ENCODE measurements at regions not wholly inside any gene's neighbourhood (a gene's known extent, or its start where the extent isn't known, plus 50 kb on each side); places are given as distances from the start of the nearest gene placed in this dataset.

GRCh38 chr20:6702144-6702543 is 65.3 kb upstream of the BMP2 start:
- peaks cover 0 to 25% of the 10 kb centered on the region in 2 experiments; a peak in 2 of 4 replicates for H3K9me3 ChIP-seq (ENCODE audit: control insufficient read depth in 1 of 2, insufficient read depth in 1 of 2, low read depth in 1 of 2, low read length in 2 of 2)
- H3K4me3 ChIP-seq (replicated peaks in 1 of 2; ENCODE audit: low read depth in 1 of 2, low read length in 2 of 2) = no peak overlapping the region
- POLR2A ChIA-PET = no interaction called here
- H3K27ac ChIP-seq (ENCODE audit: low read depth, low read length) = no peak overlapping the region
- no TSS peak for BruUV-seq (replicated peaks)
- CTCF ChIA-PET = no interaction called here
- H3K36me3 ChIP-seq (ENCODE audit: control insufficient read depth in 1 of 2, insufficient read depth in 2 of 2, low read length in 2 of 2) = no peaks in the 10 kb centered on the region
- RAD21 ChIA-PET (ENCODE audit: low non-redundant PET in 1 of 2, low total read pairs in 2 of 2, uncharacterized antibody in 2 of 2, unreplicated experiment in 2 of 2) = no interaction called here
- no peaks in the 10 kb centered on the region for H4K20me1 ChIP-seq (ENCODE audit: insufficient read depth)
- no peak overlapping the region for H3K9ac ChIP-seq (ENCODE audit: low read length)
- H2AFZ ChIP-seq (ENCODE audit: low read depth, low read length, poor library complexity, severe bottlenecking) = no peak overlapping the region
- H3K4me1 ChIP-seq (ENCODE audit: control insufficient read depth in 1 of 2, insufficient read depth in 2 of 2, low read length in 2 of 2) = peaks cover 0 to 5% of the 10 kb centered on the region in 2 experiments; a peak in 2 of 4 replicates
- H3K4me2 ChIP-seq (ENCODE audit: low read length) = no peak overlapping the region
- no peaks in the 10 kb centered on the region for H3K9me2 ChIP-seq (ENCODE audit: insufficient read depth)
- H3K79me2 ChIP-seq (ENCODE audit: insufficient read depth, low read length) = no peaks in the 10 kb centered on the region
- intact Hi-C loops (cut with micrococcal nuclease) = no loop called here
- DNase-seq (ENCODE audit: low read depth, low spot score) (no peak), ATAC-seq (no peak)
- TF ChIP-seq ELF1 (IDR thresholded peaks at IDR 0.05; ENCODE audit: borderline replicate concordance, low read depth) (no peak), CBX3 (IDR thresholded peaks at IDR 0.05; ENCODE audit: low read depth) (no peak), EZH2 (IDR thresholded peaks at IDR 0.05) (no peak), ZFX (IDR thresholded peaks at IDR 0.05) (no peak), YY1 (IDR thresholded peaks at IDR 0.05; ENCODE audit: extremely low read depth, insufficient replicate concordance, low read depth, low read length) (no peak), POLR2A (IDR thresholded peaks at IDR 0.05; ENCODE audit: borderline replicate concordance, extremely low read depth, insufficient read depth, insufficient read length) (no peak), CEBPB (IDR thresholded peaks at IDR 0.05; ENCODE audit: low read depth) (no peak), EGR1 (IDR thresholded peaks at IDR 0.05; ENCODE audit: low read depth) (no peak), SIN3A (IDR thresholded peaks at IDR 0.05; ENCODE audit: low read depth) (no peak), EZH2phosphoT487 (IDR thresholded peaks at IDR 0.05; ENCODE audit: borderline replicate concordance) (no peak), TCF7L2 (IDR thresholded peaks at IDR 0.05; ENCODE audit: borderline replicate concordance, extremely low read depth, insufficient read depth, insufficient read length) (no peak), ZNF274 (IDR thresholded peaks at IDR 0.05; ENCODE audit: low read depth, low read length) (no peak), POLR2AphosphoS5 (IDR thresholded peaks at IDR 0.05; ENCODE audit: low read depth, low read length) (no peak)
- TF ChIP-seq, protein P1, sequence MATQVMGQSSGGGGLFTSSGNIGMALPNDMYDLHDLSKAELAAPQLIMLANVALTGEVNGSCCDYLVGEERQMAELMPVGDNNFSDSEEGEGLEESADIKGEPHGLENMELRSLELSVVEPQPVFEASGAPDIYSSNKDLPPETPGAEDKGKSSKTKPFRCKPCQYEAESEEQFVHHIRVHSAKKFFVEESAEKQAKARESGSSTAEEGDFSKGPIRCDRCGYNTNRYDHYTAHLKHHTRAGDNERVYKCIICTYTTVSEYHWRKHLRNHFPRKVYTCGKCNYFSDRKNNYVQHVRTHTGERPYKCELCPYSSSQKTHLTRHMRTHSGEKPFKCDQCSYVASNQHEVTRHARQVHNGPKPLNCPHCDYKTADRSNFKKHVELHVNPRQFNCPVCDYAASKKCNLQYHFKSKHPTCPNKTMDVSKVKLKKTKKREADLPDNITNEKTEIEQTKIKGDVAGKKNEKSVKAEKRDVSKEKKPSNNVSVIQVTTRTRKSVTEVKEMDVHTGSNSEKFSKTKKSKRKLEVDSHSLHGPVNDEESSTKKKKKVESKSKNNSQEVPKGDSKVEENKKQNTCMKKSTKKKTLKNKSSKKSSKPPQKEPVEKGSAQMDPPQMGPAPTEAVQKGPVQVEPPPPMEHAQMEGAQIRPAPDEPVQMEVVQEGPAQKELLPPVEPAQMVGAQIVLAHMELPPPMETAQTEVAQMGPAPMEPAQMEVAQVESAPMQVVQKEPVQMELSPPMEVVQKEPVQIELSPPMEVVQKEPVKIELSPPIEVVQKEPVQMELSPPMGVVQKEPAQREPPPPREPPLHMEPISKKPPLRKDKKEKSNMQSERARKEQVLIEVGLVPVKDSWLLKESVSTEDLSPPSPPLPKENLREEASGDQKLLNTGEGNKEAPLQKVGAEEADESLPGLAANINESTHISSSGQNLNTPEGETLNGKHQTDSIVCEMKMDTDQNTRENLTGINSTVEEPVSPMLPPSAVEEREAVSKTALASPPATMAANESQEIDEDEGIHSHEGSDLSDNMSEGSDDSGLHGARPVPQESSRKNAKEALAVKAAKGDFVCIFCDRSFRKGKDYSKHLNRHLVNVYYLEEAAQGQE (IDR thresholded peaks at IDR 0.05; ENCODE audit: low read depth) = no peak
- TF ChIP-seq, protein P2, sequence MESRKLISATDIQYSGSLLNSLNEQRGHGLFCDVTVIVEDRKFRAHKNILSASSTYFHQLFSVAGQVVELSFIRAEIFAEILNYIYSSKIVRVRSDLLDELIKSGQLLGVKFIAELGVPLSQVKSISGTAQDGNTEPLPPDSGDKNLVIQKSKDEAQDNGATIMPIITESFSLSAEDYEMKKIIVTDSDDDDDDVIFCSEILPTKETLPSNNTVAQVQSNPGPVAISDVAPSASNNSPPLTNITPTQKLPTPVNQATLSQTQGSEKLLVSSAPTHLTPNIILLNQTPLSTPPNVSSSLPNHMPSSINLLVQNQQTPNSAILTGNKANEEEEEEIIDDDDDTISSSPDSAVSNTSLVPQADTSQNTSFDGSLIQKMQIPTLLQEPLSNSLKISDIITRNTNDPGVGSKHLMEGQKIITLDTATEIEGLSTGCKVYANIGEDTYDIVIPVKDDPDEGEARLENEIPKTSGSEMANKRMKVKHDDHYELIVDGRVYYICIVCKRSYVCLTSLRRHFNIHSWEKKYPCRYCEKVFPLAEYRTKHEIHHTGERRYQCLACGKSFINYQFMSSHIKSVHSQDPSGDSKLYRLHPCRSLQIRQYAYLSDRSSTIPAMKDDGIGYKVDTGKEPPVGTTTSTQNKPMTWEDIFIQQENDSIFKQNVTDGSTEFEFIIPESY (IDR thresholded peaks at IDR 0.05; ENCODE audit: extremely low read depth, insufficient replicate concordance, low read length) = no peak
- no peaks in the 10 kb centered on the region for H3K27me3 ChIP-seq (ENCODE audit: insufficient read depth, low read length)

All from HCT116 (cell line).